ENCODE measurements at regions not wholly inside any gene's neighbourhood (a gene's known extent, or its start where the extent isn't known, plus 50 kb on each side); places are given as distances from the start of the nearest gene placed in this dataset.

GRCh38 chr7:10799475-10799874, 174.2 kb upstream of the PHF14 start:
- no peak overlapping the region for H3K23ac ChIP-seq (ENCODE audit: insufficient read length, low read depth, low read length)
- no peak overlapping the region for H3K14ac ChIP-seq (ENCODE audit: insufficient read depth, low read length)
- no peak overlapping the region for H3K4me2 ChIP-seq (ENCODE audit: insufficient read depth, insufficient read length, low read length)
- H4K91ac ChIP-seq (ENCODE audit: insufficient read length, low read depth, low read length), result no peak overlapping the region
- no peak overlapping the region for H2BK120ac ChIP-seq (ENCODE audit: low read depth, low read length, poor library complexity, severe bottlenecking)
- Mint-ChIP-seq H3K36me3 (ENCODE audit: insufficient read depth in 1 of 3, low read depth in 3 of 3) (no peaks in the 10 kb centered on the region), H3K9me3 (peaks cover 0 to 4% of the 10 kb centered on the region in 2 experiments; a peak in 4 of 5 replicates), H3K4me1 (peaks cover 4 to 8% of the 10 kb centered on the region in 2 experiments; a peak in 3 of 4 replicates), H3K4me3 (no peak overlapping the region), H3K27me3 (ENCODE audit: low read depth) (no peaks in the 10 kb centered on the region), H3K27ac (no peak overlapping the region)
- H3K18ac ChIP-seq (ENCODE audit: insufficient read length, low read depth, low read length), result no peak overlapping the region
- no peak overlapping the region for H3K27ac ChIP-seq (ENCODE audit: insufficient read length, low read depth, low read length)
- H2BK12ac ChIP-seq (ENCODE audit: insufficient read length, low read depth, low read length), result no peak overlapping the region
- no peaks in the 10 kb centered on the region for H3K27me3 ChIP-seq (ENCODE audit: insufficient read depth, low read length)
- H3K4me1 ChIP-seq (ENCODE audit: insufficient read depth, low read length), result no peaks in the 10 kb centered on the region
- no peak overlapping the region for H3K9ac ChIP-seq (ENCODE audit: extremely low read depth, insufficient read length, low read length)
- WGBS (ENCODE audit: extremely low coverage, insufficient read length, low lambda C conversion rate), result no CpG with 5 or more reads among the region's 5 CpGs
- no peak overlapping the region for H2AFZ ChIP-seq (ENCODE audit: low read length)
- no peaks in the 10 kb centered on the region for H4K20me1 ChIP-seq (ENCODE audit: control insufficient read depth, insufficient read depth, insufficient read length)
- H4K8ac ChIP-seq (replicated peaks; ENCODE audit: insufficient read length, low read depth, low read length), result no peak overlapping the region
- H3K79me1 ChIP-seq (ENCODE audit: insufficient read depth, low read depth, low read length, poor library complexity, severe bottlenecking), result no peaks in the 10 kb centered on the region
- H3K79me2 ChIP-seq (ENCODE audit: insufficient read depth, low read length), result no peaks in the 10 kb centered on the region
- peaks cover 6% of the 10 kb centered on the region for H3K9me3 ChIP-seq (ENCODE audit: control insufficient read depth, low read depth, low read length)
- no peak overlapping the region for H2AK5ac ChIP-seq (ENCODE audit: insufficient read length, low read length)
- no peak overlapping the region for H3T11ph ChIP-seq (ENCODE audit: low read length)
- H3K56ac ChIP-seq (ENCODE audit: insufficient read length, low read depth, low read length), result no peak overlapping the region
- no peak overlapping the region for H2BK20ac ChIP-seq (ENCODE audit: low read depth, low read length, poor library complexity, severe bottlenecking)
- no peak overlapping the region for H3K4ac ChIP-seq (ENCODE audit: low read depth, low read length)
- no peak for DNase-seq
- H3K23me2 ChIP-seq (ENCODE audit: insufficient read length, low read depth, low read length, poor library complexity, severe bottlenecking), result no peaks in the 10 kb centered on the region
- TF ChIP-seq, protein P1, sequence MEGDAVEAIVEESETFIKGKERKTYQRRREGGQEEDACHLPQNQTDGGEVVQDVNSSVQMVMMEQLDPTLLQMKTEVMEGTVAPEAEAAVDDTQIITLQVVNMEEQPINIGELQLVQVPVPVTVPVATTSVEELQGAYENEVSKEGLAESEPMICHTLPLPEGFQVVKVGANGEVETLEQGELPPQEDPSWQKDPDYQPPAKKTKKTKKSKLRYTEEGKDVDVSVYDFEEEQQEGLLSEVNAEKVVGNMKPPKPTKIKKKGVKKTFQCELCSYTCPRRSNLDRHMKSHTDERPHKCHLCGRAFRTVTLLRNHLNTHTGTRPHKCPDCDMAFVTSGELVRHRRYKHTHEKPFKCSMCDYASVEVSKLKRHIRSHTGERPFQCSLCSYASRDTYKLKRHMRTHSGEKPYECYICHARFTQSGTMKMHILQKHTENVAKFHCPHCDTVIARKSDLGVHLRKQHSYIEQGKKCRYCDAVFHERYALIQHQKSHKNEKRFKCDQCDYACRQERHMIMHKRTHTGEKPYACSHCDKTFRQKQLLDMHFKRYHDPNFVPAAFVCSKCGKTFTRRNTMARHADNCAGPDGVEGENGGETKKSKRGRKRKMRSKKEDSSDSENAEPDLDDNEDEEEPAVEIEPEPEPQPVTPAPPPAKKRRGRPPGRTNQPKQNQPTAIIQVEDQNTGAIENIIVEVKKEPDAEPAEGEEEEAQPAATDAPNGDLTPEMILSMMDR (conservative IDR thresholded peaks at IDR 0.05), result no peak
- no peak overlapping the region for H2BK5ac ChIP-seq (ENCODE audit: insufficient read length, low read length)
- no peak overlapping the region for H4K5ac ChIP-seq (ENCODE audit: insufficient read length, low read depth, low read length)
- no peak overlapping the region for H2BK15ac ChIP-seq (ENCODE audit: low read depth, low read length)

All from H9 (cell line).